Right lobe of liver (tissue), 6 donors: ENCODE measurements at regions not wholly inside any gene's neighbourhood (a gene's known extent, or its start where the extent isn't known, plus 50 kb on each side); places are given as distances from the start of the nearest gene placed in this dataset.

Source experiments
- ATAC-seq, 4 donors: fragments of 200-7000 bp; cut with Tn5 transposase; one replicate each; pipeline ENCODE4 v1.9.1; 2020; ENCODE audit warnings: mild to moderate bottlenecking in 4 of 4, moderate library complexity in 4 of 4
- DNase-seq, 3 donors: peaks; one replicate each; pipeline ENCODE4 v3.0.0-alpha.2; 2020
- H3K27ac ChIP-seq, 3 donors: fragments of 200-600 bp; one replicate each; pipeline ENCODE4 v1.8.0; 2022
- H3K27me3 ChIP-seq, 2 donors: fragments of 200-600 bp; one replicate each; pipeline ENCODE4 v1.8.0; 2022
- H3K36me3 ChIP-seq, 4 donors: fragments of 200-600 bp; sonication (generic) in 1 of 4; one replicate each; pipeline versions ENCODE4 v1.5.1 to v1.8.0; 2017 to 2022; ENCODE audit warnings: control low read depth in 1 of 4
- H3K4me1 ChIP-seq, 4 donors: fragments of 200-600 bp; sonication (generic) in 1 of 4; one replicate each; pipeline versions ENCODE4 v1.5.1 to v1.8.0; 2017 to 2022; ENCODE audit warnings: control low read depth in 1 of 4
- H3K4me3 ChIP-seq, 3 donors: fragments of 200-600 bp; one replicate each; pipeline ENCODE4 v1.8.0; 2022
- H3K9me3 ChIP-seq, 4 donors: fragments of 200-600 bp; sonication (generic) in 1 of 4; one replicate each; pipeline versions ENCODE4 v1.5.1 to v1.8.0; 2017 to 2022; ENCODE audit warnings: control low read depth in 1 of 4
- POLR2A ChIP-seq: fragments of 450-650 bp; IDR thresholded peaks from one replicate; pipeline ENCODE4 v1.6.1; 2017; ENCODE audit warnings: antibody characterized with exemption, mild to moderate bottlenecking
- WGBS: methylation state at CpG from one replicate; pipeline ENCODE4 v1.1.6; 2018; ENCODE audit warnings: low coverage, low lambda C conversion rate; ENCODE audit not compliant: insufficient coverage; ENCODE audit errors: missing lambda C conversion rate; 5-methylcytosine and 5-hydroxymethylcytosine counted together
- intact Hi-C, 2 donors: fragments of 100-400 bp; cut with DNase I; formaldehyde crosslinking; loops; one replicate each; pipeline versions ENCODE4 v1.11.2 to v1.14.1; 2022
- TF ChIP-seq, protein P1 (sequence below), 4 donors: fragments of 200-600 bp in 3 of 4; fragments of 450-650 bp in 1 of 4; IDR thresholded peaks; one replicate each; pipeline versions ENCODE4 v1.5.1 to v1.8.0; 2016 to 2022; ENCODE audit warnings: antibody characterized with exemption in 4 of 4, mild to moderate bottlenecking in 2 of 4
- donor health status: DM: no; HTN: yes; CAD: no.
- donor health status: DM: no; HTN: no; CAD: no.
- donor health status: DM: no; HTN: no; CAD: no.
- donor health status: DM: no; HTN: yes; CAD: no.
- donor health status: DM: no; HTN: yes; CAD: no.

DNA sequence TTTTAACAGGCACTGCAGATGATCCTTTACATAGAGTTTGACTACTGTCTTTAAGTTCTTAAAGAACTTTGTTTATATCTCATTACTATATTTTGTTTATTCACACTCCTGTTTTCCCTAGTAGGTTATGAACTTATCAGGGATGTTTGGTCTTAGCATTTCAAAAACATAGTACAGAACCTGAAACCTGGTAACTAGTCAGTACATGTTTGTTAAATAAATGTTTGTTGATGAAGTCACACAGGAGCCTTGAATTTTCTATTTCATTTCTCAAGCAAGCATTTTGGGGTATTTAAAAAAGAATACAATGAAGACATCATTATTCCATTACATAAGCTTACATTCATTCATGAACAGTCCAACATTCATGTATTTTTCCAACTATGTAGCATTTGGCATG is 280.3 kb upstream of the ZSWIM2 start:
- no peak overlapping the region for H3K4me3 ChIP-seq
- no peaks in the 10 kb centered on the region for H3K36me3 ChIP-seq
- H3K4me1 ChIP-seq, result no peaks in the 10 kb centered on the region
- intact Hi-C loops, result no loop called here
- no peak for DNase-seq
- H3K9me3 ChIP-seq, result no peaks in the 10 kb centered on the region
- no peak for ATAC-seq
- H3K27ac ChIP-seq, result no peak overlapping the region
- H3K27me3 ChIP-seq, result no peaks in the 10 kb centered on the region
- no peak for TF ChIP-seq POLR2A
- TF ChIP-seq, protein P1, sequence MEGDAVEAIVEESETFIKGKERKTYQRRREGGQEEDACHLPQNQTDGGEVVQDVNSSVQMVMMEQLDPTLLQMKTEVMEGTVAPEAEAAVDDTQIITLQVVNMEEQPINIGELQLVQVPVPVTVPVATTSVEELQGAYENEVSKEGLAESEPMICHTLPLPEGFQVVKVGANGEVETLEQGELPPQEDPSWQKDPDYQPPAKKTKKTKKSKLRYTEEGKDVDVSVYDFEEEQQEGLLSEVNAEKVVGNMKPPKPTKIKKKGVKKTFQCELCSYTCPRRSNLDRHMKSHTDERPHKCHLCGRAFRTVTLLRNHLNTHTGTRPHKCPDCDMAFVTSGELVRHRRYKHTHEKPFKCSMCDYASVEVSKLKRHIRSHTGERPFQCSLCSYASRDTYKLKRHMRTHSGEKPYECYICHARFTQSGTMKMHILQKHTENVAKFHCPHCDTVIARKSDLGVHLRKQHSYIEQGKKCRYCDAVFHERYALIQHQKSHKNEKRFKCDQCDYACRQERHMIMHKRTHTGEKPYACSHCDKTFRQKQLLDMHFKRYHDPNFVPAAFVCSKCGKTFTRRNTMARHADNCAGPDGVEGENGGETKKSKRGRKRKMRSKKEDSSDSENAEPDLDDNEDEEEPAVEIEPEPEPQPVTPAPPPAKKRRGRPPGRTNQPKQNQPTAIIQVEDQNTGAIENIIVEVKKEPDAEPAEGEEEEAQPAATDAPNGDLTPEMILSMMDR (IDR thresholded peaks at IDR 0.05), result no peak

DNA sequence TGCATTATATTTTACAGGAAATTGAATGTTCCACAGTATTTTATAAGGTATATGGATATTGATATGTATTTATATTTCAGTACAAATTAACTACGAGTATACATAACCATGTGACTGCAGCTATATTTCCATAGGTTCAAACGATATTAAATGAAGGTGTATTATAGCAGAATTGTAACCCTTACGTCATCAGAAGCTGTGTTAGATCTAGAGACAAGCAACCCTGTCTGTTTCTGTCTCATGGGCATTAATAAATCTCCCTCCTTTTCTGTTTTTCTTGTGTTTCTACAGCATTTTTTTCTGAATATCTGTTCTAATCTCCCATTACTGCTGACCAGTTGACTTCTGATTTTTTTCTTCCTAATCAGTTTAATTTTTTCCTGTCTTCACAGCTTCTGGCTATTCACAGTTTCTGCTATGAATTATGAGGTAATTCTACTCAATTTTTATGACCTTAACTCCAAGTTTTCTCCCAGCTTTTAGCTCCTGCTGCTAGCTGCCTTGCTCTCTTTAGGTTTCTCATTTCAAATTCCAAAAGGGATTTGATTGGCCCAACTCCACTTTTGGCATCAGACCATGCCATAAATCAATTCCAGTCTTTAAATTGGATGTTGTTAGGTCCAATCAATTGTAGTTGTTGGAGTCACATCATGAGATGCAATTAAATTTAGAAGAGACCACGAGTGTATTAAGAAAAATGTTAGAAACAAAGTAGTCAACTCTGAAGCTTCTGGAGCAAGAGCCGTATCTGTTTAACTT is 277.5 kb upstream of the ZSWIM2 start:
- ATAC-seq (no peak), DNase-seq (no peak)
- Histone ChIP-seq H3K9me3 (no peaks in the 10 kb centered on the region), H3K4me1 (no peaks in the 10 kb centered on the region), H3K36me3 (no peaks in the 10 kb centered on the region), H3K4me3 (no peak overlapping the region), H3K27ac (no peak overlapping the region), H3K27me3 (no peaks in the 10 kb centered on the region)
- WGBS, result 41% methylated on average over 5 of the region's 5 CpGs
- no peak for TF ChIP-seq POLR2A
- TF ChIP-seq, protein P1 (IDR thresholded peaks at IDR 0.05), result no peak
- intact Hi-C loops, result no loop called here

DNA sequence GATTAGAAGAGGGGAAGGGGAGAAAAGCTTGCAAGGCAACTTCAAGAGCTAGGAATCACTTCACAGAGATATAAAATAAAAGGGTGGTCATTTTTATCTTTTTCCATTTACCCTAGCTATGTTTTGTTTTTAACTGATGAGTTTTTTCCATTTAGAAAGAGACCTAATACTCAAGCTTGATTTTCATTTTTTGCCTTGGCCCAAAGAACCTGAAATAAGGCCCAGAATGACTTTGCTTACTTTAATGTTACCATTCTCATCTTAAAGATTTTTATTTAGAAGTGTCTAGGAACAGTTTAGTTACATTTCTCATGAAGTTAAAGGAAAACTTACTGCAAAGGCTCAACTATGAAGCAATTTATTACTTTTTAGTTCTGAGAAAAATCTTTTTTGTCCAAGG is 276.3 kb upstream of the ZSWIM2 start:
- intact Hi-C loops, result no loop called here
- TF ChIP-seq POLR2A, result no peak
- TF ChIP-seq, protein P1 (IDR thresholded peaks at IDR 0.05), result no peak
- no peak for ATAC-seq
- Histone ChIP-seq H3K27ac (no peak overlapping the region), H3K9me3 (no peaks in the 10 kb centered on the region), H3K27me3 (no peaks in the 10 kb centered on the region), H3K4me3 (no peak overlapping the region), H3K4me1 (no peaks in the 10 kb centered on the region), H3K36me3 (no peaks in the 10 kb centered on the region)
- DNase-seq, result no peak

DNA sequence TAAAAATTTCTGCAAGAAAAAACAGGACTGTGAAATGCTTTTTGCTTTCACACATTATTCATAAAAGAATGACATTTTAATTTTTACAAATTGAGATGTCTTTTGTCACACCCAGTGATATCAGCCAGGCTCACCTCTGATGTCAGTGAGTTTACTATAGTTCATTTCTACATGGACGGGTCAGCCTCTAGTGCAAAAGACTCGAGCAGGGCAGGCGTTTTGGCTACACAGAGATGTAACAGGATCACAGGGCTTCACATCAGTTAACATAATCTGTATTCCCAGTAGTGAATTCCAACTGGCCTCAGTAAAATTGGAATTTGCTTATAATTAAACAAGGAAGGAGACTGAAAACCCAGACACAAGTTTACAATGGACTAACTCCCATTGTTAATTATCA is 275.6 kb upstream of the ZSWIM2 start:
- Histone ChIP-seq H3K4me1 (no peaks in the 10 kb centered on the region), H3K4me3 (no peak overlapping the region), H3K27ac (no peak overlapping the region), H3K36me3 (no peaks in the 10 kb centered on the region), H3K9me3 (no peaks in the 10 kb centered on the region), H3K27me3 (no peaks in the 10 kb centered on the region)
- DNase-seq (no peak), ATAC-seq (no peak)
- 35% methylated on average over 3 of the region's 3 CpGs for WGBS
- TF ChIP-seq, protein P1 (IDR thresholded peaks at IDR 0.05), result no peak
- no peak for TF ChIP-seq POLR2A
- intact Hi-C loops, result no loop called here
